Uterus (tissue), 2 donors: ENCODE measurements at regions not wholly inside any gene's neighbourhood (a gene's known extent, or its start where the extent isn't known, plus 50 kb on each side); places are given as distances from the start of the nearest gene placed in this dataset.

ENCODE experiments used
- POLR2A ChIP-seq, 2 donors: fragments of 450-650 bp; IDR thresholded peaks; one replicate each; pipeline ENCODE4 v1.6.1; 2016; ENCODE audit warnings: antibody characterized with exemption in 2 of 2, mild to moderate bottlenecking in 1 of 2, moderate library complexity in 1 of 2
- TF ChIP-seq, protein P1 (sequence below), 4 experiments: fragments of 200-600 bp in 2 of 4; fragments of 450-650 bp in 2 of 4; sonication (generic) in 2 of 4; IDR thresholded peaks; one replicate each; pipeline ENCODE4 v1.5.1; 2016 to 2019; ENCODE audit warnings: antibody characterized with exemption in 4 of 4, mild to moderate bottlenecking in 2 of 4, moderate library complexity in 1 of 4

DNA sequence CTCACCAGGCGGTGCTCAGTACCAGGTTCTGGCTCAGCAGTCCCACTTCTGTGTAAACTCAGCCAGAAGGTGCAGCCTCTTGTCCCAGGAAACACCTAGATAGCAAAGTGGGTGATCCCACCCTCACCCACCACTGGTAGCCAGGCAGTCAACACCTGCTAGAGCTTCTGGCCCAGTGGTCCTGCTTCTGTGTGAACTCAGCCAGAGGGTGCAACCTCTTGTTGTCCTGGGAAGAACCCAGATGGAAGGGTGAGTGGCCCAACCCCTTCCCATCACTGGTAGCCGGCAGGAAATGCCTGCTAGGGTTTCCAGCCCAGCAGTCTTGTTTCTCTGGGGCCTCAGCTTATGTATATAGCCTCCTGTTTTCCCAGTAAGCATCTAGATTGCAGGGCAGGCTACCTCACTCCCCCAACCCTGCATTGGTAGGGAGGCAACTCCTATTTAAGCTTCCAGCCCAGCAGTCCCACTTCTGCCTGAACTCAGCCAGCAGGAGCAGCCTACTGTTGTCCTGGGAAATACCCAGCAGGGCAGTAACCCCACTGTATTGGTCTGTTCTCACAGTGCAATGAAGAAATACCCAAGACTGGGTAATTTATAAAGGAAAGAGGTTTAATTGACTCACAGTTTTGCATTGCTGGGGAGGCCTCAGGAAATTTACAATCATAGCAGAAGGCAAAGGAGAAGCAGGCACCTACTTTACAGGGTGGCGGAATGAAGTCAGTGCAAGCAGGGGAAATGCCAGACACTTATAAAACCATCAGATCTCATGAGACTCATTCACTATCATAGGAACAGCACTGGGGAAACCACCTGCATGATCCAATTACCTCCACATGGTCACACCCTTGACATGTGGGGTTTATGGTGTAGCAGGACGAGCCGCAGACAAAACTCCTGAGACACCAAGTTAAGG lies 110.6 kb downstream of the DTWD1 start:
- TF ChIP-seq, protein P1, sequence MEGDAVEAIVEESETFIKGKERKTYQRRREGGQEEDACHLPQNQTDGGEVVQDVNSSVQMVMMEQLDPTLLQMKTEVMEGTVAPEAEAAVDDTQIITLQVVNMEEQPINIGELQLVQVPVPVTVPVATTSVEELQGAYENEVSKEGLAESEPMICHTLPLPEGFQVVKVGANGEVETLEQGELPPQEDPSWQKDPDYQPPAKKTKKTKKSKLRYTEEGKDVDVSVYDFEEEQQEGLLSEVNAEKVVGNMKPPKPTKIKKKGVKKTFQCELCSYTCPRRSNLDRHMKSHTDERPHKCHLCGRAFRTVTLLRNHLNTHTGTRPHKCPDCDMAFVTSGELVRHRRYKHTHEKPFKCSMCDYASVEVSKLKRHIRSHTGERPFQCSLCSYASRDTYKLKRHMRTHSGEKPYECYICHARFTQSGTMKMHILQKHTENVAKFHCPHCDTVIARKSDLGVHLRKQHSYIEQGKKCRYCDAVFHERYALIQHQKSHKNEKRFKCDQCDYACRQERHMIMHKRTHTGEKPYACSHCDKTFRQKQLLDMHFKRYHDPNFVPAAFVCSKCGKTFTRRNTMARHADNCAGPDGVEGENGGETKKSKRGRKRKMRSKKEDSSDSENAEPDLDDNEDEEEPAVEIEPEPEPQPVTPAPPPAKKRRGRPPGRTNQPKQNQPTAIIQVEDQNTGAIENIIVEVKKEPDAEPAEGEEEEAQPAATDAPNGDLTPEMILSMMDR (IDR thresholded peaks at IDR 0.05): no peak
- no peak for TF ChIP-seq POLR2A (IDR thresholded peaks at IDR 0.05)
